Tibial nerve (tissue), 3 donors: ENCODE measurements at regions not wholly inside any gene's neighbourhood (a gene's known extent, or its start where the extent isn't known, plus 50 kb on each side); places are given as distances from the start of the nearest gene placed in this dataset.

Experiments used
- CTCF ChIP-seq, 5 experiments: fragments of 200-600 bp in 3 of 5; fragments of 450-650 bp in 2 of 5; sonication (generic) in 3 of 5; IDR thresholded peaks; one replicate each; pipeline ENCODE4 v1.5.1; 2016 to 2019; ENCODE audit warnings: antibody characterized with exemption in 5 of 5, mild to moderate bottlenecking in 3 of 5, moderate library complexity in 2 of 5
- POLR2A ChIP-seq, 2 donors: fragments of 450-650 bp; IDR thresholded peaks; one replicate each; pipeline ENCODE4 v1.6.1; 2017; ENCODE audit warnings: antibody characterized with exemption in 2 of 2, mild to moderate bottlenecking in 2 of 2, moderate library complexity in 2 of 2

GRCh38 chr10:65340340-65340739 is 1585.5 kb upstream of the LRRTM3 start:
- TF ChIP-seq CTCF (IDR thresholded peaks at IDR 0.05) (no peak), POLR2A (IDR thresholded peaks at IDR 0.05) (no peak)
